Activated CD8-positive, alpha-beta memory T cell treated with anti-CD3 and anti-CD28 coated beads, Interleukin-2, amount 10 ng/mL, durations not matched to agents 7 days and 5 days (primary cell): ENCODE measurements at regions not wholly inside any gene's neighbourhood (a gene's known extent, or its start where the extent isn't known, plus 50 kb on each side); places are given as distances from the start of the nearest gene placed in this dataset.

Experiments used
- ATAC-seq: fragments of 150-1000 bp; cut with Tn5 transposase; one replicate; pipeline ENCODE4 v1.10.0; 2021; ENCODE audit warnings: moderate library complexity
- CTCF ChIA-PET: fragments of 350-600 bp; sonication (Branson Sonifier 250); formaldehyde crosslinking; loops from one replicate; lab custom pipeline; 2021; ENCODE audit warnings: antibody characterized with exemption; lab: Charles Lee
- DNase-seq: peaks from one replicate; pipeline ENCODE4 v3.0.0-alpha.2; 2020
- H3K27ac Mint-ChIP-seq: one replicate; pipeline ENCODE4 v1.8.0; 2021; ENCODE audit warnings: mild to moderate bottlenecking, mixed read lengths
- H3K27me3 Mint-ChIP-seq: one replicate; pipeline ENCODE4 v1.8.0; 2021; ENCODE audit warnings: mixed read lengths
- H3K36me3 Mint-ChIP-seq: one replicate; pipeline ENCODE4 v1.8.0; 2021; ENCODE audit warnings: mild to moderate bottlenecking, mixed read lengths
- H3K4me1 Mint-ChIP-seq: one replicate; pipeline ENCODE4 v1.8.0; 2021; ENCODE audit warnings: mixed read lengths
- H3K4me3 Mint-ChIP-seq: one replicate; pipeline ENCODE4 v1.8.0; 2021; ENCODE audit warnings: mild to moderate bottlenecking, moderate library complexity, mixed read lengths
- H3K9me3 Mint-ChIP-seq: one replicate; pipeline ENCODE4 v1.8.0; 2022; ENCODE audit warnings: low read depth, mixed read lengths

GRCh38 chr1:199685369-199685768, 342.1 kb upstream of the NR5A2 start:
- Mint-ChIP-seq H3K4me3 (no peak overlapping the region), H3K27me3 (peaks cover 32% of the 10 kb centered on the region), H3K9me3 (no peaks in the 10 kb centered on the region), H3K4me1 (no peaks in the 10 kb centered on the region), H3K36me3 (no peaks in the 10 kb centered on the region), H3K27ac (no peak overlapping the region)
- CTCF ChIA-PET = interaction anchor here (0.7 to 1.3 kb wide), 4 partner anchors 9 to 827 kb away, joined by 3 to 10 read pairs (median 6); no protein-coding TSS in a partner anchor
- DNase-seq (no peak), ATAC-seq (no peak)

- H3K4me1 Mint-ChIP-seq = no peaks in the 10 kb centered on the region
- ATAC-seq (no peak), DNase-seq (no peak)
- H3K27ac Mint-ChIP-seq = no peak overlapping the region
- peaks cover 30% of the 10 kb centered on the region for H3K27me3 Mint-ChIP-seq
- H3K9me3 Mint-ChIP-seq = no peaks in the 10 kb centered on the region
- CTCF ChIA-PET = no interaction called here
- no peaks in the 10 kb centered on the region for H3K36me3 Mint-ChIP-seq
- H3K4me3 Mint-ChIP-seq = no peak overlapping the region
These were observed 340.2 kb upstream of the NR5A2 start for GRCh38 chr1:199687321-199687720.

- Mint-ChIP-seq H3K27ac (no peak overlapping the region), H3K27me3 (peaks cover 34% of the 10 kb centered on the region), H3K4me1 (no peaks in the 10 kb centered on the region), H3K36me3 (no peaks in the 10 kb centered on the region), H3K4me3 (no peak overlapping the region), H3K9me3 (no peaks in the 10 kb centered on the region)
- CTCF ChIA-PET = no interaction called here
- no peak for DNase-seq
- ATAC-seq = no peak
These were observed 339.3 kb upstream of the NR5A2 start for GRCh38 chr1:199688133-199688676.

- H3K36me3 Mint-ChIP-seq = no peaks in the 10 kb centered on the region
- no peak overlapping the region for H3K4me3 Mint-ChIP-seq
- H3K27ac Mint-ChIP-seq = no peak overlapping the region
- H3K27me3 Mint-ChIP-seq = peaks cover 38% of the 10 kb centered on the region
- H3K9me3 Mint-ChIP-seq = no peaks in the 10 kb centered on the region
- no peak for ATAC-seq
- H3K4me1 Mint-ChIP-seq = no peaks in the 10 kb centered on the region
- CTCF ChIA-PET = interaction anchor here (0.7 kb wide), 1 partner anchor 11 kb away, joined by 3 read pairs; no protein-coding TSS in a partner anchor
- DNase-seq = no peak
These were observed 338.7 kb upstream of the NR5A2 start for GRCh38 chr1:199688774-199689173.

GRCh38 chr1:199690496-199690895, 337.0 kb upstream of the NR5A2 start:
- no peaks in the 10 kb centered on the region for H3K9me3 Mint-ChIP-seq
- ATAC-seq (no peak), DNase-seq (no peak)
- no peak overlapping the region for H3K4me3 Mint-ChIP-seq
- CTCF ChIA-PET = no interaction called here
- H3K4me1 Mint-ChIP-seq = no peaks in the 10 kb centered on the region
- no peaks in the 10 kb centered on the region for H3K36me3 Mint-ChIP-seq
- no peak overlapping the region for H3K27ac Mint-ChIP-seq
- peaks cover 40% of the 10 kb centered on the region for H3K27me3 Mint-ChIP-seq

GRCh38 chr1:199691540-199691939, 336.0 kb upstream of the NR5A2 start:
- H3K4me3 Mint-ChIP-seq = no peak overlapping the region
- peaks cover 39% of the 10 kb centered on the region for H3K27me3 Mint-ChIP-seq
- CTCF ChIA-PET = no interaction called here
- H3K36me3 Mint-ChIP-seq = no peaks in the 10 kb centered on the region
- no peak overlapping the region for H3K27ac Mint-ChIP-seq
- no peak for ATAC-seq
- DNase-seq = no peak
- no peaks in the 10 kb centered on the region for H3K9me3 Mint-ChIP-seq
- H3K4me1 Mint-ChIP-seq = no peaks in the 10 kb centered on the region

GRCh38 chr1:199693724-199694123, 333.8 kb upstream of the NR5A2 start:
- ATAC-seq (no peak), DNase-seq (no peak)
- H3K27me3 Mint-ChIP-seq = peaks cover 32% of the 10 kb centered on the region
- H3K4me1 Mint-ChIP-seq = no peaks in the 10 kb centered on the region
- CTCF ChIA-PET = interaction anchor here (2.0 kb wide), 1 partner anchor 9 kb away, joined by 6 read pairs; no protein-coding TSS in a partner anchor
- H3K36me3 Mint-ChIP-seq = no peaks in the 10 kb centered on the region
- H3K9me3 Mint-ChIP-seq = no peaks in the 10 kb centered on the region
- H3K27ac Mint-ChIP-seq = no peak overlapping the region
- H3K4me3 Mint-ChIP-seq = no peak overlapping the region

- Mint-ChIP-seq H3K4me1 (peaks cover 3% of the 10 kb centered on the region), H3K36me3 (no peaks in the 10 kb centered on the region), H3K4me3 (no peak overlapping the region), H3K27me3 (peaks cover 31% of the 10 kb centered on the region), H3K9me3 (no peaks in the 10 kb centered on the region), H3K27ac (no peak overlapping the region)
- no peak for DNase-seq
- CTCF ChIA-PET = no interaction called here
- ATAC-seq = no peak
These were observed 331.3 kb upstream of the NR5A2 start for GRCh38 chr1:199696225-199696624.

- CTCF ChIA-PET = no interaction called here
- peaks cover 28% of the 10 kb centered on the region for H3K27me3 Mint-ChIP-seq
These were observed 329.3 kb upstream of the NR5A2 start for GRCh38 chr1:199698222-199698621.

GRCh38 chr1:199700551-199700950, 327.0 kb upstream of the NR5A2 start:
- H3K36me3 Mint-ChIP-seq = no peaks in the 10 kb centered on the region
- H3K9me3 Mint-ChIP-seq = no peaks in the 10 kb centered on the region
- H3K4me1 Mint-ChIP-seq = peaks cover 3% of the 10 kb centered on the region
- no peak for DNase-seq
- no peak overlapping the region for H3K27ac Mint-ChIP-seq
- H3K4me3 Mint-ChIP-seq = no peak overlapping the region
- CTCF ChIA-PET = no interaction called here
- no peak for ATAC-seq
- peaks cover 23% of the 10 kb centered on the region for H3K27me3 Mint-ChIP-seq

More at GRCh38 chr1:199698222-199698621, 329.3 kb upstream of the NR5A2 start:
- peaks cover 3% of the 10 kb centered on the region for H3K4me1 Mint-ChIP-seq
- H3K4me3 Mint-ChIP-seq = no peak overlapping the region
- no peak for DNase-seq
- ATAC-seq = no peak
- H3K36me3 Mint-ChIP-seq = no peaks in the 10 kb centered on the region
- H3K9me3 Mint-ChIP-seq = no peaks in the 10 kb centered on the region
- no peak overlapping the region for H3K27ac Mint-ChIP-seq

GRCh38 chr1:199701726-199702125, 325.8 kb upstream of the NR5A2 start:
- no peak for DNase-seq
- H3K27ac Mint-ChIP-seq = no peak overlapping the region
- H3K4me1 Mint-ChIP-seq = peaks cover 3% of the 10 kb centered on the region
- ATAC-seq = no peak
- no peaks in the 10 kb centered on the region for H3K36me3 Mint-ChIP-seq
- no peaks in the 10 kb centered on the region for H3K9me3 Mint-ChIP-seq
- CTCF ChIA-PET = no interaction called here
- H3K4me3 Mint-ChIP-seq = no peak overlapping the region
- peaks cover 19% of the 10 kb centered on the region for H3K27me3 Mint-ChIP-seq

GRCh38 chr1:199704231-199704630, 323.3 kb upstream of the NR5A2 start:
- CTCF ChIA-PET = no interaction called here
- H3K27me3 Mint-ChIP-seq = peaks cover 14% of the 10 kb centered on the region
- no peak for DNase-seq
- no peaks in the 10 kb centered on the region for H3K9me3 Mint-ChIP-seq
- ATAC-seq = no peak
- H3K27ac Mint-ChIP-seq = no peak overlapping the region
- peaks cover 3% of the 10 kb centered on the region for H3K4me1 Mint-ChIP-seq
- no peak overlapping the region for H3K4me3 Mint-ChIP-seq
- no peaks in the 10 kb centered on the region for H3K36me3 Mint-ChIP-seq

GRCh38 chr1:199705825-199706224, 321.7 kb upstream of the NR5A2 start:
- H3K27me3 Mint-ChIP-seq = peaks cover 11% of the 10 kb centered on the region
- no peaks in the 10 kb centered on the region for H3K9me3 Mint-ChIP-seq
- DNase-seq = no peak
- no peak overlapping the region for H3K27ac Mint-ChIP-seq
- H3K36me3 Mint-ChIP-seq = no peaks in the 10 kb centered on the region
- no peak for ATAC-seq
- H3K4me1 Mint-ChIP-seq = no peaks in the 10 kb centered on the region
- H3K4me3 Mint-ChIP-seq = no peak overlapping the region
- CTCF ChIA-PET = no interaction called here

- no peak overlapping the region for H3K27ac Mint-ChIP-seq
- H3K36me3 Mint-ChIP-seq = no peaks in the 10 kb centered on the region
- CTCF ChIA-PET = no interaction called here
- no peak for DNase-seq
- peaks cover 7% of the 10 kb centered on the region for H3K27me3 Mint-ChIP-seq
- H3K4me3 Mint-ChIP-seq = no peak overlapping the region
- no peak for ATAC-seq
- H3K4me1 Mint-ChIP-seq = no peaks in the 10 kb centered on the region
- H3K9me3 Mint-ChIP-seq = peaks cover 10% of the 10 kb centered on the region
These were observed 320.5 kb upstream of the NR5A2 start for GRCh38 chr1:199706826-199707606.
